HG03280 (cell line): ENCODE measurements at regions not wholly inside any gene's neighbourhood (a gene's known extent, or its start where the extent isn't known, plus 50 kb on each side); places are given as distances from the start of the nearest gene placed in this dataset.
A peak's percentile ranks its signal among the peaks of the same experiment; 100 is the strongest.
"Not testable (repeated sequence)": the region's sequence is repeated elsewhere in the genome, so short reads cannot be mapped to it uniquely, and the experiment has no call there.

Source experiments
- ATAC-seq: cut with Tn5 transposase; IDR thresholded peaks from one replicate; pipeline ENCODE4 v1.9.1; 2021; ENCODE audit warnings: mild to moderate bottlenecking, moderate library complexity; ENCODE audit not compliant: unreplicated experiment

- ATAC-seq: no peak
Observed at GRCh38 chr3:192011137-192011536, 550.2 kb downstream of the PYDC2 start.

GRCh38 chr3:192013110-192013509, 552.1 kb downstream of the PYDC2 start:
- ATAC-seq: no peak

GRCh38 chr3:192022412-192022811, 561.4 kb downstream of the PYDC2 start:
- ATAC-seq: no peak

GRCh38 chr3:192024751-192025150, 563.8 kb downstream of the PYDC2 start:
- ATAC-seq: no peak

GRCh38 chr3:192026661-192027060, 565.7 kb downstream of the PYDC2 start:
- ATAC-seq: no peak

- ATAC-seq: no peak
Observed at GRCh38 chr3:192031941-192032340, 571.0 kb downstream of the PYDC2 start.

- ATAC-seq: no peak
Observed at GRCh38 chr3:192033246-192033645, 572.3 kb downstream of the PYDC2 start.

GRCh38 chr3:192038726-192039125, 577.8 kb downstream of the PYDC2 start:
- ATAC-seq: no peak

GRCh38 chr3:192039593-192039992, 578.6 kb downstream of the PYDC2 start:
- no peak for ATAC-seq

- no peak for ATAC-seq
Observed at GRCh38 chr3:192040282-192041043, 579.5 kb downstream of the PYDC2 start.

- peak; percentile 99 for ATAC-seq
Observed at GRCh38 chr3:192042116-192042515, 581.2 kb downstream of the PYDC2 start.

GRCh38 chr3:192054881-192055280, 593.9 kb downstream of the PYDC2 start:
- ATAC-seq: no peak

- ATAC-seq: no peak
Observed at GRCh38 chr3:192055946-192056345, 595.0 kb downstream of the PYDC2 start.

- ATAC-seq: no peak
Observed at GRCh38 chr3:192057261-192057660, 596.3 kb downstream of the PYDC2 start.

GRCh38 chr3:192060160-192060781, 599.3 kb downstream of the PYDC2 start:
- no peak for ATAC-seq

GRCh38 chr3:192061426-192061825, 600.5 kb downstream of the PYDC2 start:
- ATAC-seq: no peak

GRCh38 chr3:192062186-192062585, 601.2 kb downstream of the PYDC2 start:
- no peak for ATAC-seq

GRCh38 chr3:192063570-192063969, 602.6 kb downstream of the PYDC2 start:
- peak; percentile 88 for ATAC-seq

GRCh38 chr3:192064959-192065358, 604.0 kb downstream of the PYDC2 start:
- no peak for ATAC-seq

GRCh38 chr3:192066253-192066652, 605.3 kb downstream of the PYDC2 start:
- ATAC-seq: not testable (repeated sequence)

- ATAC-seq: peak; percentile 62
Observed at GRCh38 chr3:192068464-192069254, 607.7 kb downstream of the PYDC2 start.
